BE2C (cell line): ENCODE measurements at regions not wholly inside any gene's neighbourhood (a gene's known extent, or its start where the extent isn't known, plus 50 kb on each side); places are given as distances from the start of the nearest gene placed in this dataset.

Experiments
- DNase-seq: peaks from one replicate; pipeline ENCODE4 v3.0.0-alpha.2; 2020
- H3K27me3 ChIP-seq: fragments of 250-450 bp; sonication (Bioruptor Pico); 2 replicates; pipeline ENCODE4 v1.5.1; 2020; ENCODE audit warnings: mild to moderate bottlenecking
- H3K36me3 ChIP-seq: fragments of 250-450 bp; sonication (Bioruptor Pico); 2 replicates; pipeline ENCODE4 v1.5.1; 2020; ENCODE audit warnings: mild to moderate bottlenecking
- H3K4me1 ChIP-seq: fragments of 250-450 bp; sonication (Bioruptor Pico); 2 replicates; pipeline ENCODE4 v1.5.1; 2020
- H3K4me3 ChIP-seq: 2 replicates; pipeline ENCODE4 v1.5.1; 2011; ENCODE audit warnings: low read depth, low read length
- H3K9me3 ChIP-seq: fragments of 250-450 bp; sonication (Bioruptor Pico); 2 replicates; pipeline ENCODE4 v1.5.1; 2020
- TF ChIP-seq, protein P1 (sequence below): IDR thresholded peaks from 2 replicates; pipeline ENCODE4 v1.5.1; 2012; ENCODE audit warnings: mild to moderate bottlenecking, low read depth, low read length

DNA sequence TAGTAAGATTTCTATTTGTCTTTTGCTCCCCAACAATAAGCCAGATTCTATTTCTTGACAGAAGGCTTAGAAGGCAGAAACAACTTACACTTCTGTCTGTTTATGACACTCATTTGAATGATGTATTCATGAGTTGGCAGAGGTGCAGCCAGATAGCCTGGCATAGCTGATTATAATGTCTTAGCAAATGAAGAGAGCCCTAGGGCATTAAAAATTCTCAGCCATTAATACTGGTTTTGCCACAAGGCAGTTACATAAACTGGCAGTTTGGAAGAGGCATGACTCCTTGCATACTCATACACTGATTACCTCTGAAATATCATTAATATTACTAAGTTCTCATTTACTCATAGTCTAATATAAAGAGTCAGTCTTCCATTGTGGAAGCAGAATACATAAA is 728.5 kb upstream of the NDST4 start:
- Histone ChIP-seq H3K4me3 (no peak overlapping the region), H3K36me3 (no peaks in the 10 kb centered on the region)

DNA sequence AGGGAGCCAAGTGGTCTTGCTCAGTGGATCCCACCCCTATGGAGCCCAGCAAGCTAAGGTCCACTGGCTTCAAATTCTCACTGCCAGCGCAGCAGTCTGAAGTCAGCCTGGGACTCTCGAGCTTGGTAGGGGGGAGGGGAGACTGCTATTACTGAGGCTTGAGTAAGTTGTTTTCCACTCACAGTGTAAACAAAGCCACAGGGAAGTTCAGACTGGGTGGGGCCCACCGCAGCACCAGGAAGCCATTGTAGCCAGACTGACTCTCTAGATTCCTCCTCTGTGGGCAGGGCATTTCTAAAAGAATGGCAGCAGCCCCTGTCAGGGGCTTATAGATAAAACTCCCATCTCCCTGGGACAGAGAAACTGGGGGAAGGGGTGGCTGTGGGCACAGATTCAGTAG is 721.0 kb upstream of the NDST4 start:
- H3K4me1 ChIP-seq = no peaks in the 10 kb centered on the region
- DNase-seq = no peak
- H3K4me3 ChIP-seq = no peak overlapping the region
- no peaks in the 10 kb centered on the region for H3K36me3 ChIP-seq
- TF ChIP-seq, protein P1, sequence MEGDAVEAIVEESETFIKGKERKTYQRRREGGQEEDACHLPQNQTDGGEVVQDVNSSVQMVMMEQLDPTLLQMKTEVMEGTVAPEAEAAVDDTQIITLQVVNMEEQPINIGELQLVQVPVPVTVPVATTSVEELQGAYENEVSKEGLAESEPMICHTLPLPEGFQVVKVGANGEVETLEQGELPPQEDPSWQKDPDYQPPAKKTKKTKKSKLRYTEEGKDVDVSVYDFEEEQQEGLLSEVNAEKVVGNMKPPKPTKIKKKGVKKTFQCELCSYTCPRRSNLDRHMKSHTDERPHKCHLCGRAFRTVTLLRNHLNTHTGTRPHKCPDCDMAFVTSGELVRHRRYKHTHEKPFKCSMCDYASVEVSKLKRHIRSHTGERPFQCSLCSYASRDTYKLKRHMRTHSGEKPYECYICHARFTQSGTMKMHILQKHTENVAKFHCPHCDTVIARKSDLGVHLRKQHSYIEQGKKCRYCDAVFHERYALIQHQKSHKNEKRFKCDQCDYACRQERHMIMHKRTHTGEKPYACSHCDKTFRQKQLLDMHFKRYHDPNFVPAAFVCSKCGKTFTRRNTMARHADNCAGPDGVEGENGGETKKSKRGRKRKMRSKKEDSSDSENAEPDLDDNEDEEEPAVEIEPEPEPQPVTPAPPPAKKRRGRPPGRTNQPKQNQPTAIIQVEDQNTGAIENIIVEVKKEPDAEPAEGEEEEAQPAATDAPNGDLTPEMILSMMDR = no peak
- no peaks in the 10 kb centered on the region for H3K27me3 ChIP-seq
- no peaks in the 10 kb centered on the region for H3K9me3 ChIP-seq

More for the DNA sequence above, 728.5 kb upstream of the NDST4 start:
- TF ChIP-seq, protein P1 = no peak
- DNase-seq = no peak
- H3K27me3 ChIP-seq = no peaks in the 10 kb centered on the region
- no peaks in the 10 kb centered on the region for H3K9me3 ChIP-seq
- no peaks in the 10 kb centered on the region for H3K4me1 ChIP-seq

DNA sequence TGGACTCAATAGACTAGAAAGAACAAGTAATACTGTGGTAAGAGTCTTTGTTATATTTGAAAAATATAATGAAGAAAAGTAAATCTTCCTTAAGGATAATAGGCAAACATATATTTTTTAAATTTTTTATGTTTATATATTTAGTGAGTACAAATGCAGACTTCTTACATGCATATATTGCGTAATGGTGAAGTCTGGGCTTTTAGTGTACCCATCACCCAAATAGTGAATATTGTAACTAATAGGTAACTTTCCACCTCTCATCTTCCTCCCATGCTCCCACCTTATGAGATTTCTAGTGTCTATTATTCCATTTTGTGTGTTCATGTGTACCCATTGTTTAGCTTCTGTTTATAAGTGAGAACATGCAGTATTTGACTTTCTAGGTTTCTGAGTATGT is 711.2 kb upstream of the NDST4 start:
- H3K4me3 ChIP-seq = no peak overlapping the region
- H3K9me3 ChIP-seq = no peaks in the 10 kb centered on the region
- H3K36me3 ChIP-seq = no peaks in the 10 kb centered on the region
- no peak for DNase-seq
- TF ChIP-seq, protein P1 = no peak
- no peaks in the 10 kb centered on the region for H3K27me3 ChIP-seq
- H3K4me1 ChIP-seq = no peaks in the 10 kb centered on the region

DNA sequence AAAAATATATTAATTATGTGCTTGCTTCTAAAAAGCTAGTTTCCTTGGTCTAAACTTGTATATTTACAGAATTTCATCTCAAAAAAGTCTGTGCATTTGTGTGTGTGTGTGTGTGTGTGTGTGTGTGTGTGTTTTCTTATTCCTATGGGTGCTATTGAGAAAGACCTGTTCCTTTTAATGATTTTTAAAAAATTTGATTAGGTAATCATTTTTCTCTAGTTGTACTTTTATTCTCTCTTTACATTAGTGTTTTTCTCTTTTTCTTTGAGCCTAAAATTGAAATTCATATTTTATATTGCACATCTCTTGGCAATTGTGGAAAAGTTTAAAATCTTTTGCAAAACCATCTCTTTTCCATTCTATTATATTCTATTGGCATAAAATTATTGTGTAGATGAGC is 690.4 kb upstream of the NDST4 start:
- Histone ChIP-seq H3K4me3 (no peak overlapping the region), H3K27me3 (no peaks in the 10 kb centered on the region), H3K36me3 (no peaks in the 10 kb centered on the region), H3K9me3 (no peaks in the 10 kb centered on the region), H3K4me1 (no peaks in the 10 kb centered on the region)
- no peak for DNase-seq
- TF ChIP-seq, protein P1 = no peak

DNA sequence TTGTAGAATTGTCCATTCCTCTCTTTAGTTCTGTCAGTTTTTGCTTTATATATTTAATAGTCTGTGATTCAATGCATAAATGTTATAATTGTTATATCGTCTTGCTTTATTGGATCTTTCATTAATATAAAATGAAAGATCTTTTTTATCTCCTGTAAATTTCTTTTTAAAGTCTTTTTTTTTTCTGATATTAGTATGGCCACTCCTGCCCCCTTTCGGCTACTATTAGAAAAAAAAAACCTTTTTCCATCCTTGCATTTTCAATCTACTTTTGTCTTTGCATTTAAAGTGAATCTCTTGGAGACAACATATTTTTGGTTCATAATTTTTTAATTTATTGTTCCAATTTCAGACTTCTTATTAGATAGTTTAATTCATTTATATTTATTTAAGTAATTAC is 677.4 kb upstream of the NDST4 start:
- Histone ChIP-seq H3K4me3 (no peak overlapping the region), H3K4me1 (no peaks in the 10 kb centered on the region), H3K27me3 (no peaks in the 10 kb centered on the region), H3K9me3 (no peaks in the 10 kb centered on the region), H3K36me3 (no peaks in the 10 kb centered on the region)
- DNase-seq = no peak
- TF ChIP-seq, protein P1 = 0 out of 2 replicates have a peak, but pooled peaks have one; percentile 18

DNA sequence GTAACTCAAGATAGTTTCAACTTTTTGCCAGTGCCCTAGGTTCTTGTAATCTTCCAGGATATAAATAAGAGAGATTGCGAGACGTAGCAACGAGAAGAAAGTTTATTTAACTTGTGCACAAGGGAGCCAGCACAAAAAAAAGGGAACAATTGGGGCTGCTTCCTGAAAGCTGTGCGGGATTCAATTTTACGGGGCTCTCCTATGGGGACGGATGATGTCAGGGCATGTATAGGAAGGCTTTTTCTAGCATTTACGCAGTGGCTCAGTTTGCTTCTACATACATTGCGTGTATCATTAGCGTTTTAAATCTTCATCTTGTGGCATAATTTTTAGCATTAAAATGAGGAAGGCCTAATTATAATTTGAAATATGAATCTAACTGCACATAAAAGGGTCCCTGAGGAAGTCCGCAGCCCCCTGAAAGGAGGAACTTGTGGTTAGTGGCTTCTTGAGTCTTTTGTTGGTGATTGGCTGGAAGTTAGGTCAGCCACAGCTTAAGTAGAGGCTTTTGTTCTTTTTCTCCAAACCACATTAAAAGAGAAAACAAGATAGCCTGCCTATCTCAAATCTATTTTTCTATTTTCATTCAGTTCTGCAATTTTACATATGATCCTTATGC is 668.2 kb upstream of the NDST4 start:
- DNase-seq = no peak
- H3K4me1 ChIP-seq = no peaks in the 10 kb centered on the region
- TF ChIP-seq, protein P1 = no peak
- no peaks in the 10 kb centered on the region for H3K27me3 ChIP-seq
- H3K9me3 ChIP-seq = no peaks in the 10 kb centered on the region
- no peaks in the 10 kb centered on the region for H3K36me3 ChIP-seq
- no peak overlapping the region for H3K4me3 ChIP-seq
